OCI-LY1 (cell line): ENCODE measurements at regions not wholly inside any gene's neighbourhood (a gene's known extent, or its start where the extent isn't known, plus 50 kb on each side); places are given as distances from the start of the nearest gene placed in this dataset.

Experiments used
- CTCF ChIP-seq: fragments of 200-600 bp; sonication (generic), shearing (Covaris generic); IDR thresholded peaks from 2 replicates; pipeline ENCODE4 v1.5.1; 2017; ENCODE audit warnings: mild to moderate bottlenecking, antibody characterized with exemption, low read length, moderate library complexity, mixed read lengths
- EZH2 ChIP-seq: fragments of 200-600 bp; sonication (generic), shearing (Covaris generic); IDR thresholded peaks from 2 replicates; pipeline ENCODE4 v1.8.0; 2017; ENCODE audit warnings: borderline replicate concordance, mixed run types, mild to moderate bottlenecking, antibody characterized with exemption, low read length, moderate library complexity, mixed read lengths

GRCh38 chr5:84524491-84524890 is 139.8 kb upstream of the EDIL3 start:
- no peak for TF ChIP-seq EZH2
- no peak for TF ChIP-seq CTCF
